HG02642 (cell line): ENCODE measurements at regions not wholly inside any gene's neighbourhood (a gene's known extent, or its start where the extent isn't known, plus 50 kb on each side); places are given as distances from the start of the nearest gene placed in this dataset.
"Not testable (repeated sequence)": the region's sequence is repeated elsewhere in the genome, so short reads cannot be mapped to it uniquely, and the experiment has no call there.

ENCODE experiments used
- ATAC-seq: cut with Tn5 transposase; IDR thresholded peaks from one replicate; pipeline ENCODE4 v1.9.1; 2021; ENCODE audit warnings: mild to moderate bottlenecking; ENCODE audit not compliant: unreplicated experiment, poor library complexity

GRCh38 chr11:81255895-81256294, 1477.8 kb downstream of the FAM181B start:
- ATAC-seq = no peak

GRCh38 chr11:81253244-81253643, 1480.4 kb downstream of the FAM181B start:
- no peak for ATAC-seq

GRCh38 chr11:81246941-81247340, 1486.7 kb downstream of the FAM181B start:
- ATAC-seq = no peak

GRCh38 chr11:81245791-81246190, 1487.9 kb downstream of the FAM181B start:
- ATAC-seq = no peak

GRCh38 chr11:81241672-81242275, 1491.9 kb downstream of the FAM181B start:
- ATAC-seq = no peak

GRCh38 chr11:81237139-81237538, 1496.5 kb downstream of the FAM181B start:
- no peak for ATAC-seq

GRCh38 chr11:81227409-81227808, 1506.3 kb downstream of the FAM181B start:
- ATAC-seq = not testable (repeated sequence)

GRCh38 chr11:81224396-81224795, 1509.3 kb downstream of the FAM181B start:
- ATAC-seq = no peak

GRCh38 chr11:81222491-81222890, 1511.2 kb downstream of the FAM181B start:
- no peak for ATAC-seq

GRCh38 chr11:81220146-81220895, 1513.3 kb downstream of the FAM181B start:
- no peak for ATAC-seq

GRCh38 chr11:81219661-81220060, 1514.0 kb downstream of the FAM181B start:
- no peak for ATAC-seq

GRCh38 chr11:81218440-81218839, 1515.2 kb downstream of the FAM181B start:
- no peak for ATAC-seq

GRCh38 chr11:81211050-81211449, 1522.6 kb downstream of the FAM181B start:
- no peak for ATAC-seq

- ATAC-seq = no peak
Measured at GRCh38 chr11:81207421-81208054, 1526.1 kb downstream of the FAM181B start.

- no peak for ATAC-seq
Measured at GRCh38 chr11:81203876-81204275, 1529.8 kb downstream of the FAM181B start.

GRCh38 chr11:81197396-81197795, 1536.3 kb downstream of the FAM181B start:
- ATAC-seq = no peak

GRCh38 chr11:81192516-81192915, 1541.1 kb downstream of the FAM181B start:
- no peak for ATAC-seq

- ATAC-seq = no peak
Measured at GRCh38 chr11:81190546-81190945, 1543.1 kb downstream of the FAM181B start.

- not testable (repeated sequence) for ATAC-seq
Measured at GRCh38 chr11:81187033-81187432, 1546.6 kb downstream of the FAM181B start.

GRCh38 chr11:81174646-81175330, 1558.9 kb downstream of the FAM181B start:
- no peak for ATAC-seq

- ATAC-seq = no peak
Measured at GRCh38 chr11:81165164-81165563, 1568.5 kb downstream of the FAM181B start.
